HUES6 (cell line): ENCODE measurements at regions not wholly inside any gene's neighbourhood (a gene's known extent, or its start where the extent isn't known, plus 50 kb on each side); places are given as distances from the start of the nearest gene placed in this dataset.
A peak's percentile ranks its signal among the peaks of the same experiment; 100 is the strongest.

Experiments used
- H3K27ac ChIP-seq: 2 replicates; pipeline ENCODE4 v1.7.0; 2013; ENCODE audit warnings: low read depth, mild to moderate bottlenecking, low read length, inconsistent platforms
- H3K27me3 ChIP-seq: 2 replicates; pipeline ENCODE4 v1.6.1; 2013; ENCODE audit warnings: low read length; ENCODE audit not compliant: control insufficient read depth, insufficient read depth
- H3K36me3 ChIP-seq: 2 replicates; pipeline ENCODE4 v1.6.1; 2013; ENCODE audit warnings: low read length; ENCODE audit not compliant: control insufficient read depth, insufficient read depth
- H3K4me1 ChIP-seq: 2 replicates; pipeline ENCODE4 v1.6.1; 2013; ENCODE audit warnings: low read length; ENCODE audit not compliant: control insufficient read depth, insufficient read depth
- H3K4me3 ChIP-seq: 2 replicates; pipeline ENCODE4 v1.5.1; 2013; ENCODE audit warnings: low read depth, low read length
- H3K9ac ChIP-seq: one replicate; pipeline ENCODE4 v1.6.1; 2013; ENCODE audit warnings: mild to moderate bottlenecking, low read length
- H3K9me3 ChIP-seq: 2 replicates; pipeline ENCODE4 v1.6.1; 2013; ENCODE audit warnings: low read depth, low read length; ENCODE audit not compliant: control insufficient read depth, insufficient read depth

- peak overlapping the region; percentile 80; the same call in 1 of the 2 replicates for H3K27ac ChIP-seq
- H3K4me3 ChIP-seq: peak overlapping the region; percentile 75
- H3K27me3 ChIP-seq: no peaks in the 10 kb centered on the region; the same call in 1 of the 2 replicates
Observed at GRCh38 chr6:19692506-19693298, 144.5 kb upstream of the ID4 start.

DNA sequence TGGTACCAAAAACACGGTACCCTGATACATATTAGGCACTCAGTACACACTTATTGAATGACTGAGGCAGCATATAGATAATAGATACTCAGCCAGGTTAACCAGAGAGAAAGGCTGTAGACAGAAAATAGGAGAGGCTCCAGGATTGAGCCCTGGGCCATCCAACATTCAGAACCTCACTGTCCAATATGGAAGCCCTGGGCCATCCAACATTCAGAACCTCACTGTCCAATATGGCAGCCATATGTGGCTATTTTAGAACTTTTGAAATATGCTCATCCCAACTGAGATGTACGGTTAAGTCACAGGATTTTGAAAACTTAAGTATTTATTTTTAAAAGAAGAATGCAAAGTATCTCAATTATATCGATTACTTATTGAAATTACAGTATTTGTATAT lies 142.5 kb upstream of the ID4 start:
- H3K27ac ChIP-seq: no peak overlapping the region
- peaks cover 23% of the 10 kb centered on the region for H3K4me1 ChIP-seq
- H3K4me3 ChIP-seq: no peak overlapping the region
- H3K9ac ChIP-seq: no peak overlapping the region
- H3K9me3 ChIP-seq: no peaks in the 10 kb centered on the region
- H3K36me3 ChIP-seq: no peaks in the 10 kb centered on the region
- H3K27me3 ChIP-seq: no peaks in the 10 kb centered on the region; the same call in 1 of the 2 replicates

More at GRCh38 chr6:19692506-19693298, 144.5 kb upstream of the ID4 start:
- H3K4me1 ChIP-seq: peaks cover 23% of the 10 kb centered on the region
- peak overlapping the region; percentile 82 for H3K9ac ChIP-seq
- H3K9me3 ChIP-seq: no peaks in the 10 kb centered on the region
- H3K36me3 ChIP-seq: no peaks in the 10 kb centered on the region

GRCh38 chr6:19697744-19698290 lies 139.4 kb upstream of the ID4 start:
- H3K27ac ChIP-seq: no peak overlapping the region

DNA sequence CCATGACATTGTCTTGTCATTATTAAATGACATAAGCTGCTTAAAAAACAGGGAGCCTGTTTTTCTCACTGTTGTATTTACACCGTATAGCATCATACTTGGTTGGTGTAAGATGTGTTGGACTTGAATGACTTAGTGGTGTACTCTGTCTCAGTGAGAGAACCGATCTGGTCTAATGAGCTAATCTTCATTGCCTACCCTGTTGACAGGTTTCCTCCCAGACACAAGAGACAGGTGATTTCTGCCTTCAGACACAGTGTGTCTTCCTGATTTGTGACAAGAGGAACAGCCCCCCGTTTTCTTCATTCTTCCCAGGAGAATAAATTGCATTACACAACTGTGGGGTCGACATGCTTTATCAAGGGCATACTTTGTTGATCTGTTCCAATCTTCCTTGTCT lies 137.2 kb upstream of the ID4 start:
- Histone ChIP-seq H3K27ac (no peak overlapping the region), H3K36me3 (no peaks in the 10 kb centered on the region), H3K9me3 (peaks cover 4% of the 10 kb centered on the region; the same call in 1 of the 2 replicates), H3K4me3 (no peak overlapping the region), H3K4me1 (no peaks in the 10 kb centered on the region), H3K9ac (no peak overlapping the region), H3K27me3 (no peaks in the 10 kb centered on the region)

More at GRCh38 chr6:19697744-19698290, 139.4 kb upstream of the ID4 start:
- H3K36me3 ChIP-seq: no peaks in the 10 kb centered on the region
- 0 out of 2 replicates have a peak, but pooled peaks cover under 1% of the 10 kb centered on the region for H3K9me3 ChIP-seq
- no peak overlapping the region for H3K9ac ChIP-seq
- no peak overlapping the region for H3K4me3 ChIP-seq
- H3K4me1 ChIP-seq: peaks cover 6% of the 10 kb centered on the region; the same call in 1 of the 2 replicates
- no peaks in the 10 kb centered on the region for H3K27me3 ChIP-seq

GRCh38 chr6:19705606-19706005 lies 131.6 kb upstream of the ID4 start:
- no peak overlapping the region for H3K27ac ChIP-seq
- H3K36me3 ChIP-seq: no peaks in the 10 kb centered on the region
- H3K9ac ChIP-seq: no peak overlapping the region
- H3K27me3 ChIP-seq: no peaks in the 10 kb centered on the region
- peaks cover 4% of the 10 kb centered on the region; the same call in 1 of the 2 replicates for H3K9me3 ChIP-seq
- no peaks in the 10 kb centered on the region for H3K4me1 ChIP-seq
- no peak overlapping the region for H3K4me3 ChIP-seq

GRCh38 chr6:19712012-19712688 lies 125.0 kb upstream of the ID4 start:
- Histone ChIP-seq H3K4me3 (no peak overlapping the region), H3K9me3 (no peaks in the 10 kb centered on the region)

GRCh38 chr6:19712998-19713397 lies 124.2 kb upstream of the ID4 start:
- H3K4me1 ChIP-seq: peaks cover 27% of the 10 kb centered on the region
- H3K9me3 ChIP-seq: no peaks in the 10 kb centered on the region
- no peak overlapping the region for H3K4me3 ChIP-seq
- no peak overlapping the region for H3K27ac ChIP-seq
- no peaks in the 10 kb centered on the region for H3K27me3 ChIP-seq
- H3K9ac ChIP-seq: no peak overlapping the region
- no peaks in the 10 kb centered on the region for H3K36me3 ChIP-seq

More at GRCh38 chr6:19712012-19712688, 125.0 kb upstream of the ID4 start:
- no peaks in the 10 kb centered on the region for H3K27me3 ChIP-seq
- H3K4me1 ChIP-seq: peaks cover 27% of the 10 kb centered on the region
- no peak overlapping the region for H3K9ac ChIP-seq
- no peaks in the 10 kb centered on the region for H3K36me3 ChIP-seq
- H3K27ac ChIP-seq: no peak overlapping the region

GRCh38 chr6:19713411-19713810 lies 123.8 kb upstream of the ID4 start:
- H3K36me3 ChIP-seq: no peaks in the 10 kb centered on the region
- H3K4me3 ChIP-seq: no peak overlapping the region
- no peaks in the 10 kb centered on the region for H3K27me3 ChIP-seq
- no peaks in the 10 kb centered on the region for H3K9me3 ChIP-seq
- no peak overlapping the region for H3K9ac ChIP-seq
- H3K4me1 ChIP-seq: peaks cover 27% of the 10 kb centered on the region
- no peak overlapping the region for H3K27ac ChIP-seq

DNA sequence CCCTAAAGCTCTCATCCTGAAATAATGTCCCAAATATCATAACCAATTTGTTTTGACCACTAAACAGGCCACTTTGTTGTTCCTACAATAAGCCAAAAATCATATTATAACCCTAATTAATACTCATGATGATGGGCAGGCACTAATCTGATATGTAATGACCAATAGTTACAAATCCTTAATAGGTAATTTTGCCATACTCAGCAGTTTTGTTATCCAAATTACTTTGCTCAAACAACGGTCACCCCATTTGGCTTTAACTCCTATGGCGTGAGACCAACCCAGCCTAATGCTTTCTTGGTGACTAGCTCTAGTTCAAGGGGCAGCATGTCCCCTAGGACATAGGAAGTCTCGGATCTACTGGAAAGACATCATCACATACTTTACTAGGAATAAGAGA lies 123.2 kb upstream of the ID4 start:
- H3K27me3 ChIP-seq: no peaks in the 10 kb centered on the region

DNA sequence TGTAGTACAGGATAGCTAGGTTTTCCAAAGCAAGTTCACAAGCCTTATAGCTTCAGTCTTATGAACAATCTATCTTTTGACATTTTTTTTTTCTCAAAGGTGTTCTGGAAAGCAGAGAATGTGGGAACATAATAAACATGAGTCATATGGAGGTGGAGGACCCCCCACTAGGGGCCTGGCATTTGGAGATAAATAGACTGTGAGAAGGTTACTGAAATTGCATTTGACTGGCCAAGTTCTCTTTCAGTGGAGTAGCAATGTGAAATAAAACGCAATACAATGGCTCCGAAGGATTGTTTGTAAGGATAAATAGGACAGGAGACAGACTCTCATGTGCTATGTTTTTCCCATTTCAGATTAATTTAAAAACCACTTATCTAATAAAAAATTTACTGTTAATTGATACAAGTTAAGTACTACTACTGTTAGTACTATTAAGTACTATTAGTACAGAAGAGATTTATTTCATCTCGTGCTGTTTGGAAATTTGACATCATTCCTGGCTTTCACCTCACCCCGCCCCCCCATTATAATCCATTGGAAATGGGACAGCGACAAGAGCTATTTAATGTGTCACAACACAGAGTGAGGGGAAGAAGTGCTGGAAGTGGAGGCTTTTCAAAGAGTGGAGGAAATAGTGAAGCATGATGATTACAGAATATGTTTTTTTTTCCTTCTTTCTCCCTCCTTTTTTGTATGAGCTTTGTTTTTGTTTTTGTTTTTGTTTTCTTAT lies 122.6 kb upstream of the ID4 start:
- Histone ChIP-seq H3K9ac (no peak overlapping the region), H3K4me1 (peaks cover 30% of the 10 kb centered on the region), H3K27ac (peak overlapping the region; percentile 22; the same call in 1 of the 2 replicates), H3K9me3 (no peaks in the 10 kb centered on the region), H3K27me3 (no peaks in the 10 kb centered on the region), H3K4me3 (peak overlapping the region; percentile 34), H3K36me3 (no peaks in the 10 kb centered on the region)

More for the DNA sequence above, 123.2 kb upstream of the ID4 start:
- Histone ChIP-seq H3K9me3 (no peaks in the 10 kb centered on the region), H3K4me1 (peaks cover 27% of the 10 kb centered on the region), H3K4me3 (no peak overlapping the region), H3K9ac (no peak overlapping the region), H3K36me3 (no peaks in the 10 kb centered on the region), H3K27ac (no peak overlapping the region)
